ENCODE measurements at regions not wholly inside any gene's neighbourhood (a gene's known extent, or its start where the extent isn't known, plus 50 kb on each side); places are given as distances from the start of the nearest gene placed in this dataset.

DNA sequence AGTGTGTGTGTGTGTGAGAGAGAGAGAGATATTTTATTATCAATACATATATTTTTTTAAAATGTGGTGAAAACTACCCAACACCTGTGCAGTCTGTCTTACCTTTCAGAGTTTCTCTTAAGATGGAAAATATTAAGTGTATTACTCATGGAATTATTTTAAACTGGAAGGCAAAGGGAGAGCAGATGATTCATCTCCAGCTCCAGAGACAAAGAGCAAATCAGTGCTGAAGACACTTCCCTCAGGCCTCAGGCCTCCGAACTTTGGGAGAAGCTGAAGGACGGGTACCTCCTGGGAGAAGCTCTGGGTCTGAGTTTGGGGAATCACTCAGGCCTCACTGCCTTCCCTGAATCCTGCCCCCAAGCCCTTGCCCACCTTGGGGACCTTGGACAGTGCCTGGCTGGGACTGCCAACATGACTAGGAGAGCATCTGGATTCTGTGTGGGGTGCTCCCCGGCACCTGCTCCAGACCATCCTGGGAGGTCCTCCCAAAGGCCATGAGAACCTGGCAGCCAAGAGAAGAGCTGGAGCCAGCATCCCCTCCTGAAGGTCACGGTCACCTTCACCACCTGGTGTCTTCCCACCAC, 170.4 kb upstream of the UBL3 start:
- no peak for TF ChIP-seq EP300 (IDR thresholded peaks at IDR 0.05)
- no peak for TF ChIP-seq POLR2A (IDR thresholded peaks at IDR 0.05)

Measured in upper lobe of left lung (tissue), 4 donors.